HEK293T (cell line): ENCODE measurements at regions not wholly inside any gene's neighbourhood (a gene's known extent, or its start where the extent isn't known, plus 50 kb on each side); places are given as distances from the start of the nearest gene placed in this dataset.

Source experiments
- CTCF ChIA-PET: fragments of 350-600 bp; formaldehyde crosslinking; extraction: SDS; loops from one replicate; lab custom pipeline; 2021; ENCODE audit warnings: antibody characterized with exemption, inconsistent platforms; lab: Yijun Ruan, JAX
- POLR2A ChIA-PET: fragments of 350-600 bp; formaldehyde crosslinking; extraction: SDS; loops from one replicate; lab custom pipeline; 2020; ENCODE audit warnings: antibody characterized with exemption, inconsistent platforms; lab: Yijun Ruan, JAX
- DNase-seq: peaks from one replicate; pipeline ENCODE4 v3.0.0; 2012; ENCODE audit warnings: mixed read lengths; ENCODE audit errors: extremely low spot score
- ARNT ChIP-seq: fragments of 450-650 bp; IDR thresholded peaks from 2 replicates; pipeline ENCODE4 v1.6.1; 2017; ENCODE audit warnings: mild to moderate bottlenecking
- BHLHE40 ChIP-seq: fragments of 450-650 bp; IDR thresholded peaks from 2 replicates; pipeline ENCODE4 v1.6.1; 2016; ENCODE audit warnings: mild to moderate bottlenecking, moderate library complexity, borderline replicate concordance
- CTBP1 ChIP-seq: fragments of 450-650 bp; IDR thresholded peaks from 2 replicates; pipeline ENCODE4 v1.6.1; 2016; ENCODE audit warnings: borderline replicate concordance
- ELF4 ChIP-seq: fragments of 450-650 bp; IDR thresholded peaks from 2 replicates; pipeline ENCODE4 v1.6.1; 2017; ENCODE audit warnings: antibody characterized with exemption
- FOXA1 ChIP-seq: fragments of 450-650 bp; IDR thresholded peaks from 2 replicates; pipeline ENCODE4 v1.6.1; 2016; ENCODE audit warnings: mild to moderate bottlenecking
- FOXK2 ChIP-seq: fragments of 450-650 bp; IDR thresholded peaks from 2 replicates; pipeline ENCODE4 v1.6.1; 2016; ENCODE audit warnings: mild to moderate bottlenecking
- FOXM1 ChIP-seq: fragments of 450-650 bp; IDR thresholded peaks from 2 replicates; pipeline ENCODE4 v1.6.1; 2017; ENCODE audit warnings: mild to moderate bottlenecking, borderline replicate concordance
- HDGF ChIP-seq: fragments of 450-650 bp; IDR thresholded peaks from 2 replicates; pipeline ENCODE4 v1.6.1; 2017; ENCODE audit warnings: antibody characterized with exemption, borderline replicate concordance
- L3MBTL2 ChIP-seq: fragments of 450-650 bp; conservative IDR thresholded peaks from 2 replicates; pipeline ENCODE4 v1.6.1; 2016; ENCODE audit warnings: mild to moderate bottlenecking
- LEF1 ChIP-seq: fragments of 450-650 bp; IDR thresholded peaks from 2 replicates; pipeline ENCODE4 v1.6.1; 2017; ENCODE audit warnings: mild to moderate bottlenecking, borderline replicate concordance
- NFRKB ChIP-seq: fragments of 450-650 bp; IDR thresholded peaks from 2 replicates; pipeline ENCODE4 v1.6.1; 2016; ENCODE audit warnings: mild to moderate bottlenecking, moderate library complexity
- PKNOX1 ChIP-seq: fragments of 450-650 bp; IDR thresholded peaks from 2 replicates; pipeline ENCODE4 v1.6.1; 2016
- SUZ12 ChIP-seq: fragments of 450-650 bp; IDR thresholded peaks from 2 replicates; pipeline ENCODE4 v1.6.1; 2016; ENCODE audit warnings: mild to moderate bottlenecking
- ZNF384 ChIP-seq: fragments of 450-650 bp; IDR thresholded peaks from 2 replicates; pipeline ENCODE4 v1.6.1; 2016

DNA sequence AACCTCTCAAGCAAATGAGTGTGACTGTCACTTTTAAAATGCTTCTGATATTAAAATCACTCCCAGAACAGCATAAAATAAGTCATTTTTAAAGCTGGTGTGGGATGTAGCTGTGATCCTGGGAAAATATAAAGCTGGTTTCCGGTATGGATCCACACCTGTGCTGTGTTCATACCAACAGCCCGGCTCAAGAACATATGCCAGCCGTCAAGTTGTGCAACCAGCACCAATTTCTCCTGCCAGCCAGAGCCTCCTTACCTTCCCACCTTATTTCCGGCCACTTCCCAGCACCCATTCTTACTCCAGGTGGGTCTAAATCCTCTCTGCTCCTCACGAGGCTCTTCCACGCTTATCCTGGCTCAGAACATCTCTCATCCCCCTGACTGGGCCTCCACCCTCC lies 50.9 kb upstream of the RPS6KA2 start:
- ChIA-PET POLR2A (no interaction called here), CTCF (interaction anchor here (0.6 kb wide), 1 partner anchor 88 kb away, joined by 3 read pairs; no protein-coding TSS in a partner anchor)

More for the DNA sequence above, 50.9 kb upstream of the RPS6KA2 start:
- no peak for DNase-seq
- TF ChIP-seq ZNF384 (no peak), HDGF (no peak), PKNOX1 (no peak), FOXA1 (no peak), FOXM1 (no peak), LEF1 (no peak), BHLHE40 (no peak), L3MBTL2 (no peak), NFRKB (no peak), FOXK2 (no peak), ELF4 (no peak), CTBP1 (no peak), SUZ12 (no peak), ARNT (no peak)
